UCSD-AML1 (cell line): ENCODE measurements at regions not wholly inside any gene's neighbourhood (a gene's known extent, or its start where the extent isn't known, plus 50 kb on each side); places are given as distances from the start of the nearest gene placed in this dataset.

Experiments
- DNase-seq: peaks from one replicate; lab custom pipeline; 2025; ENCODE audit not compliant: unreplicated experiment; lab: John Stamatoyannopoulos, UW

GRCh38 chr20:57860576-57860975 is 150.8 kb upstream of the PMEPA1 start:
- DNase-seq = no peak

GRCh38 chr20:57857969-57858368 is 148.2 kb upstream of the PMEPA1 start:
- no peak for DNase-seq

GRCh38 chr20:57857118-57857517 is 147.3 kb upstream of the PMEPA1 start:
- no peak for DNase-seq

- no peak for DNase-seq
Measured at GRCh38 chr20:57856658-57857057, 146.8 kb upstream of the PMEPA1 start.

- no peak for DNase-seq
Measured at GRCh38 chr20:57851796-57852195, 142.0 kb upstream of the PMEPA1 start.

- no peak for DNase-seq
Measured at GRCh38 chr20:57851025-57851682, 141.3 kb upstream of the PMEPA1 start.

GRCh38 chr20:57849521-57850215 is 139.9 kb upstream of the PMEPA1 start:
- DNase-seq = no peak

- DNase-seq = no peak
Measured at GRCh38 chr20:57849121-57849520, 139.3 kb upstream of the PMEPA1 start.

GRCh38 chr20:57848282-57848681 is 138.5 kb upstream of the PMEPA1 start:
- DNase-seq = no peak

- no peak for DNase-seq
Measured at GRCh38 chr20:57847104-57847503, 137.3 kb upstream of the PMEPA1 start.

GRCh38 chr20:57844626-57845596 is 135.1 kb upstream of the PMEPA1 start:
- DNase-seq = no peak

GRCh38 chr20:57843941-57844625 is 134.3 kb upstream of the PMEPA1 start:
- no peak for DNase-seq

GRCh38 chr20:57842720-57843119 is 132.9 kb upstream of the PMEPA1 start:
- no peak for DNase-seq

- DNase-seq = no peak
Measured at GRCh38 chr20:57841297-57841866, 131.6 kb upstream of the PMEPA1 start.

- no peak for DNase-seq
Measured at GRCh38 chr20:57840504-57841296, 130.9 kb upstream of the PMEPA1 start.

- no peak for DNase-seq
Measured at GRCh38 chr20:57840066-57840465, 130.3 kb upstream of the PMEPA1 start.

GRCh38 chr20:57838670-57839151 is 128.9 kb upstream of the PMEPA1 start:
- DNase-seq = no peak

- DNase-seq = no peak
Measured at GRCh38 chr20:57837208-57838035, 127.6 kb upstream of the PMEPA1 start.
